Activated naive CD8-positive, alpha-beta T cell treated with anti-CD3 and anti-CD28 coated beads, Interleukin-2, amount 10 ng/mL, durations not matched to agents 7 days and 5 days (primary cell): ENCODE measurements at regions not wholly inside any gene's neighbourhood (a gene's known extent, or its start where the extent isn't known, plus 50 kb on each side); places are given as distances from the start of the nearest gene placed in this dataset.

ENCODE experiments used
- ATAC-seq: fragments of 150-1000 bp; cut with Tn5 transposase; one replicate; pipeline ENCODE4 v1.10.0; 2021; ENCODE audit warnings: low read depth, moderate library complexity
- POLR2A ChIA-PET: fragments of 350-600 bp; sonication (Branson Sonifier 250); formaldehyde crosslinking; loops from one replicate; lab custom pipeline; 2021; ENCODE audit warnings: antibody characterized with exemption; lab: Charles Lee
- DNase-seq: peaks from one replicate; pipeline ENCODE4 v3.0.0; 2021
- H3K27ac Mint-ChIP-seq: one replicate; pipeline ENCODE4 v1.8.0; 2022; ENCODE audit warnings: mild to moderate bottlenecking, mixed read lengths
- H3K27me3 Mint-ChIP-seq: one replicate; pipeline ENCODE4 v1.8.0; 2022; ENCODE audit warnings: mild to moderate bottlenecking, moderate library complexity, mixed read lengths
- H3K36me3 Mint-ChIP-seq: one replicate; pipeline ENCODE4 v1.8.0; 2021; ENCODE audit warnings: mild to moderate bottlenecking, mixed read lengths
- H3K4me1 Mint-ChIP-seq: one replicate; pipeline ENCODE4 v1.8.0; 2021; ENCODE audit warnings: mixed read lengths
- H3K4me3 Mint-ChIP-seq: one replicate; pipeline ENCODE4 v1.8.0; 2022; ENCODE audit warnings: mild to moderate bottlenecking, moderate library complexity, mixed read lengths
- H3K9me3 Mint-ChIP-seq: one replicate; pipeline ENCODE4 v1.8.0; 2021; ENCODE audit warnings: mixed read lengths

DNA sequence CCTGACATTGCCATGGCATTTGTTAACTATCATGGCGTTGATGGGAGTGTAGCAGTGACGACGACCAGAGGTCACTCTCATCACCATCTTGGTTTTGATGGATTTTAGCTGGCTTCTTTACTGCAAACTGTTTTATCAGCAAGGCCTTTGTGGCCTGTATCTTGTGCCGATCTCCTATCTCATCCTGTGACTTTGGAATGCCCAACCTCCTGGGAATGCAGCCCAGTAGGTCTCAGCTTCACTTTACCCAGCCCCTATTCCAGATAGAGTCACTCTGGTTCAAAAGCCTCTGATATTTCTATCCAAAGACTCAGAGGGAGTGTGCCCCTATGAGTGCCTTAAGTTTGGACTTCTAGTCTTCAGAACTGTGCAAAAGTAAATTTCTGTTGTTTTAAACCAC, 130.1 kb downstream of the ADAMTS1 start:
- Mint-ChIP-seq H3K4me3 (no peak overlapping the region), H3K27ac (no peak overlapping the region), H3K4me1 (no peaks in the 10 kb centered on the region), H3K27me3 (peaks cover 2% of the 10 kb centered on the region), H3K9me3 (no peaks in the 10 kb centered on the region), H3K36me3 (no peaks in the 10 kb centered on the region)
- ATAC-seq (no peak), DNase-seq (no peak)
- POLR2A ChIA-PET = no interaction called here

- Mint-ChIP-seq H3K27ac (no peak overlapping the region), H3K27me3 (peaks cover 2% of the 10 kb centered on the region), H3K36me3 (no peaks in the 10 kb centered on the region), H3K4me1 (no peaks in the 10 kb centered on the region), H3K9me3 (no peaks in the 10 kb centered on the region), H3K4me3 (no peak overlapping the region)
- no peak for DNase-seq
- ATAC-seq = no peak
- POLR2A ChIA-PET = no interaction called here
Observed at GRCh38 chr21:26710155-26710554, 135.1 kb downstream of the ADAMTS1 start.

- no peaks in the 10 kb centered on the region for H3K9me3 Mint-ChIP-seq
- peaks cover 2% of the 10 kb centered on the region for H3K27me3 Mint-ChIP-seq
- ATAC-seq (no peak), DNase-seq (no peak)
- POLR2A ChIA-PET = no interaction called here
- H3K36me3 Mint-ChIP-seq = no peaks in the 10 kb centered on the region
- H3K27ac Mint-ChIP-seq = no peak overlapping the region
- no peaks in the 10 kb centered on the region for H3K4me1 Mint-ChIP-seq
- no peak overlapping the region for H3K4me3 Mint-ChIP-seq
Observed at GRCh38 chr21:26709090-26709489, 136.0 kb upstream of the CYYR1 start.

DNA sequence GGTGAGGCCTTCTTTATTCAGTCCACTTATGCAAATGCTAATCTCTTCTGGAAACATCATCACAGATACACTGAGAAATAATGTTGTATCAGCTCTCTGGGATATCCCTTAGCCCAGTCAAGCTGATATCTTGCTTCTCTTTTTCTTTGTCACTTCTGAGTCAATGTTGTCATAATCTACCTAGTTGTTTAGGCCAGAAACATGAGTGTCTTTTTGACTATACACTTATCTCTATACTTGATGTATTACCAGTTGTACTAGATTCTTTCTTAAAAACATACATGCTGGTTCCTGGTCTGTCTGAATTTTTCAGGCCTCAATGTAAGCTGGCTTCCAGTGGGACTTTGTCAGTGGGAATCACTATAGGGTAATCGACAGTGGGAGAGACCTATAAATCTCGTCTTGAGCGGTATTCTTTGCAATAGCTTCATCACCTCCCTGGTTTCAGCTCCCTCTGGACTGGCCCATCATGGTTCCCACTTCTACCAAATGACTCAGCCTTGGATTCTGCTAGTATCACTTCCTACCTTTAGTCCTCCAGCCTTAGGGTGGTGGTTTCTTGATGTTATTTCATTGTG, 135.2 kb upstream of the CYYR1 start:
- Mint-ChIP-seq H3K9me3 (no peaks in the 10 kb centered on the region), H3K27ac (no peak overlapping the region), H3K36me3 (no peaks in the 10 kb centered on the region), H3K27me3 (peaks cover 2% of the 10 kb centered on the region), H3K4me3 (no peak overlapping the region), H3K4me1 (no peaks in the 10 kb centered on the region)
- no peak for ATAC-seq
- POLR2A ChIA-PET = no interaction called here
- DNase-seq = no peak

DNA sequence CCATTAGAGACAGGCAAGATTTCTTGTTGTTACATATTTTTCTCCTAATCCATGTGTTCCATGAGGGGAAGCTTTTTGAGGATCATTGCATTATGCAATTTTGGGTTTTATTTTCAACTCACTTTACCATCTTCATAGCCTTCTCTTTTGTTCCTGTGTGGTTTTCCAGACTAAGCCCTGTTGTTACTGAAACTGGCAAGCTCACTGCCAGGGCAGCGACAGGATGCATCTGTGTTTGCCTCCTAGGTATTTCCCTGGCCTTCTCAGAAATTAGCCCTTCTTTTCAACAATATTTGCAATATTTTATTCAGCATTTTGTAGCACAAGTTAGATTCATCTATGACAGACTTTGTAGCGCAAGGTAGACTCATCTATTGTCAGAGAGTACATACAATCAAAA, 134.2 kb upstream of the CYYR1 start:
- peaks cover 4% of the 10 kb centered on the region for H3K27me3 Mint-ChIP-seq
- H3K36me3 Mint-ChIP-seq = no peaks in the 10 kb centered on the region
- no peak overlapping the region for H3K27ac Mint-ChIP-seq
- no peak overlapping the region for H3K4me3 Mint-ChIP-seq
- no peak for DNase-seq
- no peaks in the 10 kb centered on the region for H3K9me3 Mint-ChIP-seq
- no peak for ATAC-seq
- H3K4me1 Mint-ChIP-seq = no peaks in the 10 kb centered on the region
- POLR2A ChIA-PET = no interaction called here

GRCh38 chr21:26698416-26698815, 125.3 kb upstream of the CYYR1 start:
- Mint-ChIP-seq H3K4me3 (no peak overlapping the region), H3K9me3 (no peaks in the 10 kb centered on the region), H3K27ac (no peak overlapping the region), H3K4me1 (no peaks in the 10 kb centered on the region), H3K27me3 (peaks cover 3% of the 10 kb centered on the region), H3K36me3 (no peaks in the 10 kb centered on the region)
- no peak for ATAC-seq
- POLR2A ChIA-PET = no interaction called here
- no peak for DNase-seq

DNA sequence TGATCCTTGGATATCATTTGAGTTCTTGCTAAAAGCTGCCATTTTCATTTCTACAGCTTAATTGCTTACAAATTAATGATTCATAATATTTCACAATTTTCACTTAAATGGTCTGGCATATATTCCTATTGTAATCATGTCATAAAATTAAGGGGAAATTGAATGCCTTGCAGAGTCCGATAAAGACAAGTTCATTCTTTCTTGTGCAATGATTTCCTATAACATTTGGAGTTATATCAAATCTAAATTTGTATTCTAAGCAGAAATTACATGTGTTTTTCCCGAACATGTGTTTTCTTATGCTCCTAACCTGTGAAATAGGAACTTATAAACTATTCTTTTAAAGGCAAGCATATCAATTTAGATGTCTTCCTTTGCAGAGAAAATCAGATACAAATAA, 118.3 kb upstream of the CYYR1 start:
- no peak overlapping the region for H3K4me3 Mint-ChIP-seq
- peaks cover 4% of the 10 kb centered on the region for H3K9me3 Mint-ChIP-seq
- POLR2A ChIA-PET = no interaction called here
- H3K27me3 Mint-ChIP-seq = no peaks in the 10 kb centered on the region
- H3K36me3 Mint-ChIP-seq = no peaks in the 10 kb centered on the region
- DNase-seq = no peak
- ATAC-seq = no peak
- no peak overlapping the region for H3K27ac Mint-ChIP-seq
- H3K4me1 Mint-ChIP-seq = no peaks in the 10 kb centered on the region

DNA sequence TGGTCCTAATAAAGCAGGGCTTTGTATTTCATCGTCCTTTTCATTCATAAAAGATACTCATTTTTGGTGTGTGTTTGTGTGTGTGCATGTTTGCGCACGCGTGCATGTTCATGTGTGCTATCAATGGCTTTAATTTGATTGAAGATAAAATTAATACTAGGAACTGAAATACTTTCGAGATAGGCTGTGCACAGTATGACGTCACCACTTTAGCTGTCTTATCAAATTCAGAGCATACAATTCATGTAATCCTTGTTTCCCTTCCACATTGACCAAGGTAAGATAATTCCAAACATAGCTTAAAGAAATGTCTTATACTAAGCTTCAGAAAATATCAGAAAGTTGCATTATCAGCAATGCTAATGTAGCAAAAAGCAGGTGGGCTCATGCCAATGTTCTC, 113.6 kb upstream of the CYYR1 start:
- H3K36me3 Mint-ChIP-seq = no peaks in the 10 kb centered on the region
- peaks cover 5% of the 10 kb centered on the region for H3K27me3 Mint-ChIP-seq
- H3K9me3 Mint-ChIP-seq = peaks cover 7% of the 10 kb centered on the region
- ATAC-seq (no peak), DNase-seq (no peak)
- H3K4me1 Mint-ChIP-seq = peaks cover 3% of the 10 kb centered on the region
- POLR2A ChIA-PET = no interaction called here
- no peak overlapping the region for H3K4me3 Mint-ChIP-seq
- H3K27ac Mint-ChIP-seq = no peak overlapping the region

DNA sequence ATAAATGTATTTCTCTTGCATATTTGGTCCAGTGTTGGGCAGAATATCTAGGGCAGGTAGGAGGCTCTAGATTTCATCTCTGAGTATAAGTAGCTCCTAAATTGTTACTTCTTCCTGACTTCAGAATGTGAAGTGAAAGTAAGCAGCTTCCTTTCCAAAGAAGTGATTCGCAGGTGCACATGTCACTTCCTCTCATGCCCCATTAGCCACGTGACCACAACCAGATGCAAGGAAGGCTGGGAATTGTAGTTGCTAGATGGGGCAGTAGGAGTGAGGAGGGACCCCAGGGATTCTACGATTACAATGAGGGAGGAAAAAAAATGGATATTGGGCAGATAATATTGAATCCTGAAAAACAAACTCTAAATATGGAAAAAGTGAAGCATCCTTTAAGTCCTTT, 113.2 kb upstream of the CYYR1 start:
- peak overlapping the region; percentile 53 for H3K4me3 Mint-ChIP-seq
- peaks cover 7% of the 10 kb centered on the region for H3K9me3 Mint-ChIP-seq
- POLR2A ChIA-PET = no interaction called here
- H3K27me3 Mint-ChIP-seq = peaks cover 5% of the 10 kb centered on the region
- DNase-seq = no peak
- no peak overlapping the region for H3K27ac Mint-ChIP-seq
- H3K36me3 Mint-ChIP-seq = no peaks in the 10 kb centered on the region
- peaks cover 3% of the 10 kb centered on the region for H3K4me1 Mint-ChIP-seq
- peak; percentile 88 for ATAC-seq

GRCh38 chr21:26684889-26685288, 111.8 kb upstream of the CYYR1 start:
- Mint-ChIP-seq H3K9me3 (peaks cover 4% of the 10 kb centered on the region), H3K4me1 (peaks cover 3% of the 10 kb centered on the region), H3K27me3 (peaks cover 5% of the 10 kb centered on the region), H3K4me3 (no peak overlapping the region), H3K36me3 (no peaks in the 10 kb centered on the region), H3K27ac (no peak overlapping the region)
- POLR2A ChIA-PET = no interaction called here
- no peak for DNase-seq
- no peak for ATAC-seq

DNA sequence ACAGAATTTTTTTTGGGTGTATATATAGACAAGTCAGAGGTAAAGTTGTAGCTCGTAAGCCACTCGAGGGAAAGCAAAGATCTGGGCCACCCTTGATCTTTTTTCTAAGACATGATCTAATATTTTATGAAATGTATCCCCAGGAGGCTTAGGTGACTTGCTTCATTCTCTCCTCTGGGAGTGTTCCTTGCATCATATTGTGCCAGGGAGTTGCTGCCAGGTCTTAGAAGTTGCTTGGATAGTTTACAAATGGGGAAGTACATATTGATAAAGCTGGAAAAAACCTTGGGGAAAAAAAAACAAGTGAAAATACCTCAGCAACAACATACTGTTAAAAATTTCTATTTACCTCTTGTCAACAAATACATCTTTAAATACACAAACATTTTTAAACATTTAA, 110.9 kb upstream of the CYYR1 start:
- H3K4me3 Mint-ChIP-seq = no peak overlapping the region
- no peaks in the 10 kb centered on the region for H3K36me3 Mint-ChIP-seq
- DNase-seq (no peak), ATAC-seq (no peak)
- peaks cover 3% of the 10 kb centered on the region for H3K4me1 Mint-ChIP-seq
- no peak overlapping the region for H3K27ac Mint-ChIP-seq
- POLR2A ChIA-PET = no interaction called here
- peaks cover 5% of the 10 kb centered on the region for H3K27me3 Mint-ChIP-seq
- H3K9me3 Mint-ChIP-seq = peaks cover 4% of the 10 kb centered on the region

DNA sequence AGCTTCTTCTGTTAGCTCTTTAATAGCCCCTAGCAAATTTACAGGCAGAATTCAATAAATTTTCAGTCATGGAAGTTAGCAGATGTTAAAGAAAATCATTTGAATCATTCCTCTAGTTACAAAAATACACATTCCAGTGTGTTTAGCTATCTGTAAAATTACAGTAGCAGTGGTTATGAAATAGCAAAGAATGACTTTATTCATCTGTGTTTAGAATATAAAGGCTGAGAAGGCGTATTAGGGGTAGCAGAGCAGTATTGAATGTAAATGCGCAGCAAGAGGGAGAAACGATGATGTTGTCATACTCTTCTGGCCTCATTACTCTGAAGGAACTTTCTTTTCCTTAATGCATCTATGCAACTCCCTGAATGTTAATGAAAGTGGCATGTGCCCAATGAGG, 106.2 kb upstream of the CYYR1 start:
- no peak overlapping the region for H3K4me3 Mint-ChIP-seq
- H3K36me3 Mint-ChIP-seq = no peaks in the 10 kb centered on the region
- no peaks in the 10 kb centered on the region for H3K4me1 Mint-ChIP-seq
- peaks cover 11% of the 10 kb centered on the region for H3K27me3 Mint-ChIP-seq
- H3K9me3 Mint-ChIP-seq = no peaks in the 10 kb centered on the region
- POLR2A ChIA-PET = no interaction called here
- no peak for DNase-seq
- ATAC-seq = no peak
- H3K27ac Mint-ChIP-seq = no peak overlapping the region

DNA sequence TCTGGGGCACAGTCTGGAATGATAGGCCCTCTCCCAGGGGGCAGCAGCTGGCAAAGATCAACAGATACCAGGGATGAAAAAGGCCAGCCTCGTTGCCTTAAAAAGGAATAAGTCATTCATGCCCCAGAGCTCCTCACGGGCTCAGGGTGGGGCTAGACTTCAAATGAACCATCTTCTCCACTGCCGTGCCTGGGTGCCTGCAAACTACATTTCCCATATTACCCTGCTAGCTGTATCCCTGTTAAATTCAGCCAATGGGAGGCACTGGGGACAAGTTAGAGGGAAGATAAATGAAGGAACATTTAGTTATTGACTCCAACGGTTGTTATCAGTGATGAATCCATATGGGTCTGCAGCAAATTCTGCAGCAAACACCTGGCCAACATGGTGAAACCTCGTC, 101.2 kb upstream of the CYYR1 start:
- ATAC-seq (no peak), DNase-seq (no peak)
- H3K9me3 Mint-ChIP-seq = peaks cover 1% of the 10 kb centered on the region
- H3K36me3 Mint-ChIP-seq = no peaks in the 10 kb centered on the region
- no peak overlapping the region for H3K27ac Mint-ChIP-seq
- peaks cover 6% of the 10 kb centered on the region for H3K27me3 Mint-ChIP-seq
- H3K4me1 Mint-ChIP-seq = no peaks in the 10 kb centered on the region
- POLR2A ChIA-PET = no interaction called here
- H3K4me3 Mint-ChIP-seq = no peak overlapping the region

GRCh38 chr21:26669215-26669764, 96.2 kb upstream of the CYYR1 start:
- peaks cover 3% of the 10 kb centered on the region for H3K27me3 Mint-ChIP-seq
- DNase-seq (no peak), ATAC-seq (no peak)
- peaks cover 8% of the 10 kb centered on the region for H3K9me3 Mint-ChIP-seq
- no peak overlapping the region for H3K27ac Mint-ChIP-seq
- no peaks in the 10 kb centered on the region for H3K36me3 Mint-ChIP-seq
- no peak overlapping the region for H3K4me3 Mint-ChIP-seq
- POLR2A ChIA-PET = no interaction called here
- H3K4me1 Mint-ChIP-seq = no peaks in the 10 kb centered on the region

DNA sequence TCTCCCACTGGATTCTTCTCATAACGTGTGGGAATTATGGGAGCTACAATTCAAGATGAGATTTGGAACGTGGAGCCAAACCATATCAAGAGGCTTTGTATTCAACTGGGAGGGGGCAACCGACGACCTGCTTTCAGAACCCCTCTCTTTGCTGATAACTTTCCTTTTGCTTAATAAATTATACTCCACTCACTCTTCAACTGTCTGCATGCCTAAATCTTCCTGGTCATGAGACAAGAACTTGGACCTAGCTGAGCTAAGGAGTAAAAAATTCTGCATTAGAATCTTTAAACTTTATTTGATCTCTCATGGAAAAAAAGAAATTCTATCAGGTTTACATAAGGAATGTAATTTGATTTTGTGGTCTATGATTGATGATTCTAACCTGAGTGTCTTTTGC, 86.7 kb upstream of the CYYR1 start:
- no peak for DNase-seq
- peaks cover 2% of the 10 kb centered on the region for H3K27me3 Mint-ChIP-seq
- no peak for ATAC-seq

More for the DNA sequence above, 86.7 kb upstream of the CYYR1 start:
- Mint-ChIP-seq H3K4me3 (no peak overlapping the region), H3K4me1 (no peaks in the 10 kb centered on the region), H3K36me3 (no peaks in the 10 kb centered on the region), H3K27ac (no peak overlapping the region), H3K9me3 (peaks cover 2% of the 10 kb centered on the region)
- POLR2A ChIA-PET = no interaction called here
